ENCODE measurements at regions not wholly inside any gene's neighbourhood (a gene's known extent, or its start where the extent isn't known, plus 50 kb on each side); places are given as distances from the start of the nearest gene placed in this dataset.

DNA sequence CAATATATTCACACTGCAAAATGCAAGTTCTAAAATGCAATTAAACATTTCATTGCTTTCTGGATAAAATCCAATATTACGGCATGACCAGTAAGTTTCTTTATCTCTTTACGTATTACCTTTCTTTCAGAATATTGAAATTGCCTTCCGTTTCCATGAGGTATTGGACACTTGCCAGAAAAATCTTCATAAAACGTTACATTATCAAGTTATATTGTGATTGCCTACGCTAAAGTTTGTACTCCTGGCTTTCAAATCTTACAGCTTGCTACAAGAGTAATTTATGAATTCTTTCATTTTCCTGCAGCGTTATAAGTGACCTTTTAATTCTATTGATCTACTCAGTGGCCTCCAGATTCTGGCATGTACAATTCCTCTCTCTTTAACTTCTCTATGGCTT is 1349.3 kb downstream of the OTOL1 start:
- no peaks in the 10 kb centered on the region for H3K27me3 ChIP-seq (ENCODE audit: low read depth)
- H3K27ac ChIP-seq (replicated peaks), result no peak overlapping the region
- no peaks in the 10 kb centered on the region for H3K4me1 ChIP-seq
- no peak overlapping the region for H3K4me3 ChIP-seq
- no peaks in the 10 kb centered on the region for H3K36me3 ChIP-seq
- intact Hi-C loops (cut with micrococcal nuclease), result no loop called here
- TF ChIP-seq, protein P1, sequence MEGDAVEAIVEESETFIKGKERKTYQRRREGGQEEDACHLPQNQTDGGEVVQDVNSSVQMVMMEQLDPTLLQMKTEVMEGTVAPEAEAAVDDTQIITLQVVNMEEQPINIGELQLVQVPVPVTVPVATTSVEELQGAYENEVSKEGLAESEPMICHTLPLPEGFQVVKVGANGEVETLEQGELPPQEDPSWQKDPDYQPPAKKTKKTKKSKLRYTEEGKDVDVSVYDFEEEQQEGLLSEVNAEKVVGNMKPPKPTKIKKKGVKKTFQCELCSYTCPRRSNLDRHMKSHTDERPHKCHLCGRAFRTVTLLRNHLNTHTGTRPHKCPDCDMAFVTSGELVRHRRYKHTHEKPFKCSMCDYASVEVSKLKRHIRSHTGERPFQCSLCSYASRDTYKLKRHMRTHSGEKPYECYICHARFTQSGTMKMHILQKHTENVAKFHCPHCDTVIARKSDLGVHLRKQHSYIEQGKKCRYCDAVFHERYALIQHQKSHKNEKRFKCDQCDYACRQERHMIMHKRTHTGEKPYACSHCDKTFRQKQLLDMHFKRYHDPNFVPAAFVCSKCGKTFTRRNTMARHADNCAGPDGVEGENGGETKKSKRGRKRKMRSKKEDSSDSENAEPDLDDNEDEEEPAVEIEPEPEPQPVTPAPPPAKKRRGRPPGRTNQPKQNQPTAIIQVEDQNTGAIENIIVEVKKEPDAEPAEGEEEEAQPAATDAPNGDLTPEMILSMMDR (IDR thresholded peaks at IDR 0.05; ENCODE audit: borderline replicate concordance), result no peak
- H3K9me3 ChIP-seq (replicated peaks), result no peaks in the 10 kb centered on the region
- DNase-seq, result no peak

DNA sequence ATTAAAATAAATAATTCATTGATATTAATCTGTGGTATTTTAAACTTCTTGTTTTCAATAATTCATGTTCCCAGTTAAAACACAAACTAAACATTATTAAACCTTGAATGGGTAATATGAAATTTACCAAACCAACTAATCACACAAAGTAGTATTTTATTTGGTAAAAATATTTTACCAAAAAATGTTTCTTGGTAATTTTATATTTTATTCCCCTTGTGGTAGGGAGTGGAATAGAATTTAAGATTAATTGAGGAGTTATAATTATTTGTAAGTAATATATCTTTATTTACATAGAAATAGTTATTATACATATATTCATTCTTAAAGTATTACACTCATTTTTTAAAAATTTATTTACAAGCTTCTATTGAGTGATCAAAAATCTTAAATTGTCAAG is 1350.9 kb downstream of the OTOL1 start:
- H3K4me1 ChIP-seq, result no peaks in the 10 kb centered on the region
- no peaks in the 10 kb centered on the region for H3K27me3 ChIP-seq (ENCODE audit: low read depth)
- H3K9me3 ChIP-seq (replicated peaks), result no peaks in the 10 kb centered on the region
- DNase-seq, result no peak
- intact Hi-C loops (cut with micrococcal nuclease), result no loop called here
- TF ChIP-seq, protein P1 (IDR thresholded peaks at IDR 0.05; ENCODE audit: borderline replicate concordance), result no peak
- no peaks in the 10 kb centered on the region for H3K36me3 ChIP-seq
- H3K4me3 ChIP-seq, result no peak overlapping the region
- no peak overlapping the region for H3K27ac ChIP-seq (replicated peaks)

DNA sequence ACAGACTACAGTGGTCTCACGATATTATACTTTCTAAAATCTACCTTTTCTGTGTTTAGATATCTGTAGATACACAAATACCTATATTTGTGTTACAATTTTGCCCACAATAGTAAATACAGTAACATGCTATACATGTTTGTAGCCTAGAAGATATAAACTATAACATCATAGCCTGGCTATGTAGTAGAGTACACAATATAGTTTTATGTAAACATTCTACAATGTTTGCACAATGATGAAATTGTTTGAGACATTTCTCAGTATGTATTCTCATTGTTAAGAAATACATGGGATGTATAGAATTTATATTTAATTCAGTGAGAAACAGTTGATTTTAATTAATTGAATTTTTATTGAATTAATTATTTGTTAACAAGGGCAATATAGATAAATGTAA is 1367.0 kb downstream of the OTOL1 start:
- no peaks in the 10 kb centered on the region for H3K4me1 ChIP-seq
- intact Hi-C loops (cut with micrococcal nuclease), result no loop called here
- H3K4me3 ChIP-seq, result no peak overlapping the region
- TF ChIP-seq, protein P1 (IDR thresholded peaks at IDR 0.05; ENCODE audit: borderline replicate concordance), result no peak
- H3K9me3 ChIP-seq (replicated peaks), result peaks cover 9% of the 10 kb centered on the region
- H3K36me3 ChIP-seq, result no peaks in the 10 kb centered on the region
- DNase-seq, result no peak
- no peak overlapping the region for H3K27ac ChIP-seq (replicated peaks)
- H3K27me3 ChIP-seq (ENCODE audit: low read depth), result no peaks in the 10 kb centered on the region

DNA sequence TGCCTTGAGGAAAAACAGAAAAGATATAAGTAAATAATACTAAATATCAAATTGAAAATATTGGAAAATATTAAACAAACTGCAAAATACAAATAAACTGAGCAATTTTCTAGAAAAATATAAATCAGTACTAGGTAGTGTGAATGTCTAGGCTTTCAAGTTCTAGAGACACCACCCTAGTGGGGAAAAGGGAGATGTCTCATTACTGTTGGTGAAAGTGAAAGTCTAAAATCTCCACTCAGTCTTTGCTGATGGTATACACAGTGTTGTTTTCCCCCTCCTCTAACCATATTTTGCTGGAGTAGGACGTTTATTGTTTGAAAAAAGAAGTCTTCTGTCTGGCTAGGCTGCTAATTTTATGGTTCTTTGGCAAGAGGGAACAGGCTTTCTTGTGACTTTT is 1368.9 kb downstream of the OTOL1 start:
- TF ChIP-seq, protein P1 (IDR thresholded peaks at IDR 0.05; ENCODE audit: borderline replicate concordance), result no peak
- no peak overlapping the region for H3K4me3 ChIP-seq
- intact Hi-C loops (cut with micrococcal nuclease), result no loop called here
- H3K4me1 ChIP-seq, result no peaks in the 10 kb centered on the region
- H3K9me3 ChIP-seq (replicated peaks), result no peaks in the 10 kb centered on the region
- DNase-seq, result no peak
- no peaks in the 10 kb centered on the region for H3K36me3 ChIP-seq
- H3K27me3 ChIP-seq (ENCODE audit: low read depth), result no peaks in the 10 kb centered on the region
- no peak overlapping the region for H3K27ac ChIP-seq (replicated peaks)

DNA sequence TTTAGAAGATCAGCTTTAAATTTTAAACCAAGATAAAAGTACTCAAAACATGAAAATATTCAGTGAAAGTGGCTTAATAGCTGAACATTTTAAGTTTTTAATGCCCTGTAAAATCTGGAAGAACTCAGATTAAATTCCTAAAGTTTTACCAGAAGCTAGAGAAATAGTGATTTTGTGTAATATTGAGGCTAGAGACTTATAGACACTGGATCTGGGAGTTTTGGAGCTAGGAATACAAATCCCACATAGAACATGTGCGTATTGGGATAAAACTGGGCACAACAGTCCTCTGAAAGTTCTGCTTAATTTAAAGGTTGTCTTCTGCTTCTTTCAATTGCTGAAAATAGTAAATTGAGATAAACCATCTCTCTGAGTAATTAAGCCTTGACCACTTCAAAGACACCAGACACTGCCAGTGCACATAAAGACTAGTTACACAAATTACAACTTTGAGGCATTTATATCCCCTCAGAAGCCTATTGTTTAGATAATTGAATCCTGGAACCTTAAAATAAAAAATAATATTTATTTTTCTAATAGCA is 1382.5 kb downstream of the OTOL1 start:
- H3K27ac ChIP-seq (replicated peaks), result no peak overlapping the region
- intact Hi-C loops (cut with micrococcal nuclease), result no loop called here
- H3K36me3 ChIP-seq, result no peaks in the 10 kb centered on the region
- no peak overlapping the region for H3K4me3 ChIP-seq
- H3K27me3 ChIP-seq (ENCODE audit: low read depth), result no peaks in the 10 kb centered on the region
- H3K9me3 ChIP-seq (replicated peaks), result no peaks in the 10 kb centered on the region
- H3K4me1 ChIP-seq, result no peaks in the 10 kb centered on the region
- DNase-seq, result no peak
- TF ChIP-seq, protein P1 (IDR thresholded peaks at IDR 0.05; ENCODE audit: borderline replicate concordance), result no peak

DNA sequence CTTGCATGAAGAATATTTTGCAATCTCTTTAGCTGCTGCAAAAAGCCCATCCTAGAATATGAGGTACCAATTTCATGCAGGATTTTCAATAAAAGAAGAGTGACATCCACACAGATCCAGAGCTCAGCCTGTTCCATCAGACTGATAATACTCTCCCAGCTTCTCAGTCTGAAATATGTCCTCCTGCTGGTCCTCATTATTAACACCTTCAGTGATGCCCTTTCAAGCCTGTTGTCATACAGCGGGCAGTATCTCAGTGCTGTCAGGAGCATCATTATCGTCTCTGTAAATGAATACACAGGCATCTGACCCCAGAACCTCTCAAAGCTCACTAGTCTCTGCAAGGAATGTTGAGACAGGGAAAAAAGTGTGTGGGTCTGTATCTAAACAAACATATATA is 1387.8 kb downstream of the OTOL1 start:
- Histone ChIP-seq H3K27ac (replicated peaks) (no peak overlapping the region), H3K27me3 (ENCODE audit: low read depth) (no peaks in the 10 kb centered on the region), H3K4me3 (no peak overlapping the region), H3K9me3 (replicated peaks) (no peaks in the 10 kb centered on the region), H3K4me1 (no peaks in the 10 kb centered on the region), H3K36me3 (no peaks in the 10 kb centered on the region)
- intact Hi-C loops (cut with micrococcal nuclease), result no loop called here
- TF ChIP-seq, protein P1 (IDR thresholded peaks at IDR 0.05; ENCODE audit: borderline replicate concordance), result no peak
- DNase-seq, result no peak
